ENCODE measurements at regions not wholly inside any gene's neighbourhood (a gene's known extent, or its start where the extent isn't known, plus 50 kb on each side); places are given as distances from the start of the nearest gene placed in this dataset.

DNA sequence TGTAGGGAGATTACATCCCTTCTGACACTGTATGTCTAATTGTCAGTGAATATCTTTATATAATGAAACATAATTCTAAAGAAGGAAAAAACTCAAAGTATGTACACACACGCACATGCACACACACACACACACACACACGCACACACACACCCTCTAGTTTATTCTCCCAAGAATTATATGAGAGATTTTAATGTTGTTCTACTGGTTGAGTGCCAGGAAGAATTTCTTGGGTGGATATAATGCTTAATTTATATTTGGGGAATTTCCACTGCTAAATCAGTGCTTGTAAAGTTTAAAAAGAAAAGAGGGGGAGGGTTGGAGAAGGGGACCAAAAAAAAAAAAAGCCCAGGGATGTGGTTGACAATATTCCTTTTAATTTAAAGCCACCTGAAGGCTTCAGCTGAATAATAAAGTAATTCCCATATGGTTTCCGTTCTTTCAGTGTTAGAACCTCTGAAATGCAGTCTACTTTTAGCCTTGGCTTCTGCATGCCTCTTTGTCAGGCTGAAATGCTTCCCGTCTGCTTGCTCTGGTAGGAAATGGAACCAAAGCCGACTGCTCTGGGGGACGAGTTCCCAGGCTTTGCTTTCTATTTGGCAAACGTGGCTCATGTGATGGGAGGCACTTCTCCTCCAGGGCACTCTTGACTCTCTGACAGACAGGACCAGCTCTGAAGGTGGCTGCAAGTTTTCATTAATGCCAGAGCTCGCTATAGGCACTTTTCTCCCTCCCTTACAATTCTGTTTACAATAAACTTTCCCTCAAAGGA is 225.4 kb downstream of the PRL start (continued):
- no peak for TF ChIP-seq MAZ (IDR thresholded peaks at IDR 0.05; ENCODE audit: borderline replicate concordance, low read depth, low read length)

- no peak for DNase-seq
- no peak overlapping the region; the same call in 1 of the 2 replicates for H3K18ac ChIP-seq (ENCODE audit: low read depth, low read length)
- intact Hi-C loops (cut with micrococcal nuclease) (loop anchor here (10.0 kb wide), 1 partner anchor 478 kb away; the partner anchor contains the start of gene SOX4), in situ Hi-C loops (cut with MboI; ENCODE audit: low sequenced_read_pairs) (no loop called here), dilution Hi-C loops (cut with HindIII; ENCODE audit: low sequenced_read_pairs, unreplicated experiment) (no loop called here)
- peak overlapping the region; percentile 32; the same call in 1 of the 2 replicates for H2BK120ac ChIP-seq (ENCODE audit: low read depth, low read length)
- H2AFZ ChIP-seq (replicated peaks; ENCODE audit: low read length, poor library complexity), result no peak overlapping the region
- H4K20me1 ChIP-seq (ENCODE audit: insufficient read depth, low read length), result no peaks in the 10 kb centered on the region
- H3K56ac ChIP-seq (ENCODE audit: extremely low read depth, insufficient read depth, low read length), result no peak overlapping the region
- no peaks in the 10 kb centered on the region for H3K9me3 ChIP-seq (ENCODE audit: control insufficient read depth, insufficient read depth, low read length)
- peak overlapping the region; percentile 23; the same call in 1 of the 3 replicates for H2BK15ac ChIP-seq (ENCODE audit: low read depth, low read length)
- no peak overlapping the region for H2AK5ac ChIP-seq (ENCODE audit: low read depth, low read length)
- H2AK9ac ChIP-seq (replicated peaks; ENCODE audit: low read depth, low read length, poor library complexity), result no peak overlapping the region
- peak overlapping the region; percentile 35; the same call in 1 of the 2 replicates for H3K23ac ChIP-seq (ENCODE audit: low read depth, low read length)
- H4K5ac ChIP-seq (ENCODE audit: low read depth, low read length), result no peak overlapping the region
- H3K4me2 ChIP-seq (ENCODE audit: low read depth, low read length), result no peak overlapping the region
- POLR2A ChIA-PET (ENCODE audit: unreplicated experiment), result no interaction called here
- H3K4me3 ChIP-seq (ENCODE audit: insufficient read depth, low read depth, low read length), result no peak overlapping the region
- peaks cover 7% of the 10 kb centered on the region; the same call in 1 of the 2 replicates for H3K4me1 ChIP-seq (ENCODE audit: control insufficient read depth, insufficient read depth, low read length)
- 0 out of 4 replicates have a peak overlapping the region, but pooled peaks of 1 of the 2 experiments have one; percentile 25 for H4K8ac ChIP-seq (ENCODE audit: low read depth in 2 of 2, low read length in 2 of 2)
- peaks cover 4% of the 10 kb centered on the region for H3K9me1 ChIP-seq (ENCODE audit: insufficient read depth, low read length)
- BruUV-seq (replicated peaks), result no TSS peak
- H3K4ac ChIP-seq (ENCODE audit: low read depth, low read length), result peak overlapping the region; percentile 20; the same call in 1 of the 2 replicates
- no peak overlapping the region for H3K9ac ChIP-seq (ENCODE audit: low read depth, low read length)
- TF ChIP-seq CTCF (conservative IDR thresholded peaks at IDR 0.05; ENCODE audit: low read depth, low read length), result no peak
- TF ChIP-seq CEBPB (IDR thresholded peaks at IDR 0.05; ENCODE audit: low read depth, low read length), result peak; percentile 3; the same call in 1 of the 2 replicates
- peak overlapping the region; percentile 7; the same call in 1 of the 2 replicates for H2BK20ac ChIP-seq (ENCODE audit: low read depth, low read length)
- no peak overlapping the region for H3K27ac ChIP-seq (ENCODE audit: insufficient read depth, low read length)
- CTCF ChIA-PET, result no interaction called here
- H3K14ac ChIP-seq (replicated peaks; ENCODE audit: low read depth, low read length), result 0 out of 2 replicates have a peak overlapping the region, but pooled peaks have one; percentile 17
- H3K27me3 ChIP-seq (ENCODE audit: control insufficient read depth, insufficient read depth, low read length), result no peaks in the 10 kb centered on the region
- no peak overlapping the region for H2BK5ac ChIP-seq (ENCODE audit: low read depth, low read length, poor library complexity, severe bottlenecking)
- no peaks in the 10 kb centered on the region for H3K79me1 ChIP-seq (ENCODE audit: low read depth in 1 of 2, low read length in 2 of 2)
- H3K36me3 ChIP-seq (ENCODE audit: control insufficient read depth, insufficient read depth, low read length), result no peaks in the 10 kb centered on the region
- ATAC-seq (ENCODE audit: low read depth), result no peak
- H4K91ac ChIP-seq (ENCODE audit: insufficient read depth, low read depth, low read length), result no peak overlapping the region
Measured at GRCh38 chr6:22072949-22073348, 223.9 kb downstream of the PRL start.
